RWPE1 (cell line): ENCODE measurements at regions not wholly inside any gene's neighbourhood (a gene's known extent, or its start where the extent isn't known, plus 50 kb on each side); places are given as distances from the start of the nearest gene placed in this dataset.

Experiments
- CTCF ChIA-PET: fragments of 350-600 bp; sonication (Branson Sonifier 250); formaldehyde crosslinking; extraction: SDS; loops from one replicate; lab custom pipeline; 2021; lab: Yijun Ruan, JAX
- POLR2A ChIA-PET: fragments of 400-600 bp; formaldehyde crosslinking; extraction: SDS; loops from one replicate; lab custom pipeline; 2020; ENCODE audit warnings: antibody characterized with exemption; ENCODE audit not compliant: low non-redundant PET; lab: Yijun Ruan, JAX
- DNase-seq: peaks from one replicate; pipeline ENCODE4 v3.0.0; 2012; ENCODE audit warnings: low spot score
- H3K27ac ChIP-seq: fragments of 450-650 bp; 2 replicates; pipeline ENCODE4 v1.5.1; 2017
- CTCF ChIP-seq: fragments of 450-650 bp; conservative IDR thresholded peaks from 2 replicates; pipeline ENCODE4 v1.5.1; 2017; ENCODE audit warnings: low read depth, mild to moderate bottlenecking

GRCh38 chr14:85242666-85243065, 287.3 kb upstream of the FLRT2 start:
- no peak for DNase-seq
- POLR2A ChIA-PET, result no interaction called here
- no peak for TF ChIP-seq CTCF
- CTCF ChIA-PET, result interaction anchor here (0.7 to 1.0 kb wide), 2 partner anchors 266 to 794 kb away, joined by 4 read pairs; no protein-coding TSS in a partner anchor
- H3K27ac ChIP-seq, result no peak overlapping the region

- TF ChIP-seq CTCF, result no peak
- ChIA-PET POLR2A (no interaction called here), CTCF (interaction anchor here (0.7 to 1.0 kb wide), 2 partner anchors 265 to 793 kb away, joined by 4 read pairs; no protein-coding TSS in a partner anchor)
Measured at GRCh38 chr14:85243321-85243720, 286.6 kb upstream of the FLRT2 start.

GRCh38 chr14:85247071-85247470, 282.9 kb upstream of the FLRT2 start:
- ChIA-PET CTCF (no interaction called here), POLR2A (no interaction called here)
- TF ChIP-seq CTCF, result no peak
- DNase-seq, result no peak
- H3K27ac ChIP-seq, result no peak overlapping the region

More at GRCh38 chr14:85243321-85243720, 286.6 kb upstream of the FLRT2 start:
- DNase-seq, result no peak
- H3K27ac ChIP-seq, result no peak overlapping the region

- H3K27ac ChIP-seq, result no peak overlapping the region
- ChIA-PET CTCF (interaction anchor here (0.7 to 1.1 kb wide), 3 partner anchors 56 to 1250 kb away, joined by 3 to 5 read pairs (median 3); no protein-coding TSS in a partner anchor), POLR2A (no interaction called here)
- DNase-seq, result peak; percentile 36
- TF ChIP-seq CTCF, result no peak
Measured at GRCh38 chr14:85248881-85249635, 280.9 kb upstream of the FLRT2 start.

- POLR2A ChIA-PET, result no interaction called here
- no peak for DNase-seq
- H3K27ac ChIP-seq, result no peak overlapping the region
- TF ChIP-seq CTCF, result no peak
- CTCF ChIA-PET, result interaction anchor here (0.6 kb wide), 3 partner anchors 66 to 1867 kb away, joined by 3 to 11 read pairs (median 3); no protein-coding TSS in a partner anchor
Measured at GRCh38 chr14:85250414-85251189, 279.3 kb upstream of the FLRT2 start.

GRCh38 chr14:85252011-85252410, 277.9 kb upstream of the FLRT2 start:
- ChIA-PET CTCF (interaction anchor here (0.5 kb wide), 1 partner anchor 819 kb away, joined by 3 read pairs; no protein-coding TSS in a partner anchor), POLR2A (no interaction called here)
- peak; percentile 83 for DNase-seq
- TF ChIP-seq CTCF, result no peak
- H3K27ac ChIP-seq, result no peak overlapping the region
